ENCODE measurements at regions not wholly inside any gene's neighbourhood (a gene's known extent, or its start where the extent isn't known, plus 50 kb on each side); places are given as distances from the start of the nearest gene placed in this dataset.

DNA sequence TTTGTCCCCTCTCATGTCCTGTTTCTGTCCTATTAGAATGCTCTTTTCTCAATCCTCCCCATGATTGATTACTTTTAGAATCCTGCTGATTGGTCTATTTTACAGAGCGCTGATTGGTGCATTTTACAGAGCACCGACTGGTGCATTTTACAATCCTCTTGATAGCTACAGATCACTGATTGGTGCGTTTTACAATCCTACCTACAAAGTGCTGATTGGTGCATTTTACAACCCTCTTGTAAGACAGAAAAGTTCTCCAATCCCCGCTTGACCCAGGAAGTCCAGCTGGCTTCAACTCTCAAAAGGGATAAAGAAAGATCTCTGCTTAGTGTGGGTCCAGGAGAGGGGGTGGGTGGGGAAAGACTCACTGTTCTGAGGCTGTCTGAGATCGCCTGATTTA is 71.3 kb downstream of the DHRS2 start:
- no peak for DNase-seq (ENCODE audit: extremely low spot score)
- CTCF ChIA-PET = interaction anchor here (1.8 kb wide), 1 partner anchor 75 kb away, joined by 5 read pairs; no protein-coding TSS in a partner anchor
- TF ChIP-seq, protein P1, sequence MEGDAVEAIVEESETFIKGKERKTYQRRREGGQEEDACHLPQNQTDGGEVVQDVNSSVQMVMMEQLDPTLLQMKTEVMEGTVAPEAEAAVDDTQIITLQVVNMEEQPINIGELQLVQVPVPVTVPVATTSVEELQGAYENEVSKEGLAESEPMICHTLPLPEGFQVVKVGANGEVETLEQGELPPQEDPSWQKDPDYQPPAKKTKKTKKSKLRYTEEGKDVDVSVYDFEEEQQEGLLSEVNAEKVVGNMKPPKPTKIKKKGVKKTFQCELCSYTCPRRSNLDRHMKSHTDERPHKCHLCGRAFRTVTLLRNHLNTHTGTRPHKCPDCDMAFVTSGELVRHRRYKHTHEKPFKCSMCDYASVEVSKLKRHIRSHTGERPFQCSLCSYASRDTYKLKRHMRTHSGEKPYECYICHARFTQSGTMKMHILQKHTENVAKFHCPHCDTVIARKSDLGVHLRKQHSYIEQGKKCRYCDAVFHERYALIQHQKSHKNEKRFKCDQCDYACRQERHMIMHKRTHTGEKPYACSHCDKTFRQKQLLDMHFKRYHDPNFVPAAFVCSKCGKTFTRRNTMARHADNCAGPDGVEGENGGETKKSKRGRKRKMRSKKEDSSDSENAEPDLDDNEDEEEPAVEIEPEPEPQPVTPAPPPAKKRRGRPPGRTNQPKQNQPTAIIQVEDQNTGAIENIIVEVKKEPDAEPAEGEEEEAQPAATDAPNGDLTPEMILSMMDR (IDR thresholded peaks at IDR 0.05; ENCODE audit: control extremely low read depth, extremely low read depth, low read depth, missing control alignments) = no peak
- POLR2A ChIA-PET = no interaction called here

GRCh38 chr14:23708343-23708742 is 72.2 kb downstream of the DHRS2 start:
- no peak for DNase-seq (ENCODE audit: extremely low spot score)
- ChIA-PET POLR2A (no interaction called here), CTCF (interaction anchor here (1.8 kb wide), 1 partner anchor 76 kb away, joined by 5 read pairs; no protein-coding TSS in a partner anchor)
- TF ChIP-seq, protein P1 (IDR thresholded peaks at IDR 0.05; ENCODE audit: control extremely low read depth, extremely low read depth, low read depth, missing control alignments) = no peak

DNA sequence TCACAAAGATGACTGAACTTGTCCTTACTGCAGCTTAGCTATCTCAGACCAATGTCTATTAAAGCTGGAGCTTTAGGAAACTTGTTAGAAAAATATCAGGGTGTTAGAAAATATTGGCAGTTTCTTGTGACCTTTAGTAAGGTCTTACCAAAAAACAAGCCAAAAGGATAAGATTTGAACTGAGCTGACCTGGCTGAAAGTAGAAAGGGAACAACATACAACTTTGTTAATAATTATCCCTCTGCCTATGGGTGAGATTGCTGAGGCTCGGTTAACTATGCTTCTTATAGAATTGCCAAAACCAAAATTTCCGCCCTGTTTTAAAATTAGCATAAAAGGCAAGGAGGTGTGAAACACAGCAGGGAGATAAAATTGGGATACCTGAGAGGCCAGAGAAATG is 73.8 kb downstream of the DHRS2 start:
- TF ChIP-seq, protein P1 (IDR thresholded peaks at IDR 0.05; ENCODE audit: control extremely low read depth, extremely low read depth, low read depth, missing control alignments) = no peak
- DNase-seq (ENCODE audit: extremely low spot score) = no peak
- ChIA-PET CTCF (no interaction called here), POLR2A (no interaction called here)

DNA sequence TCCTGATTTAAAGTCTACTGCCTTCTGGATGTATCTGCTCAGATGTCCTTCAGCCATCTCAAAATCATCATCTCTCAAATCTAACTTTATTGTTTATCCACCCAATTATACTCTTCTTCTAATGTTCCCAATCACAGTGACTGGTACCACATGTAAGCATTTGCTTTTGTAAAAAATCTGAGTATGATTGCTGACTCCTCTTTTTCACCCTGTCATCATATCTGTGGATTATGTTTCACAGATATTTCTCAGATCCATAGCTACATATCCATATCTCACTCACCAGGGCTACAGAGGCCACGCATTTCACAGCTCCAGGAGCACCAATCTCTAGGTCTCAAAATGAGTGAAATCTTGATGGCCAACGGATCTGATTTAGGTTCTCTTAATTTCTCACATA is 76.1 kb downstream of the DHRS2 start:
- TF ChIP-seq, protein P1 (IDR thresholded peaks at IDR 0.05; ENCODE audit: control extremely low read depth, extremely low read depth, low read depth, missing control alignments) = no peak
- CTCF ChIA-PET = interaction anchor here (1.8 kb wide), 1 partner anchor 9 kb away, joined by 6 read pairs; no protein-coding TSS in a partner anchor
- POLR2A ChIA-PET = no interaction called here

DNA sequence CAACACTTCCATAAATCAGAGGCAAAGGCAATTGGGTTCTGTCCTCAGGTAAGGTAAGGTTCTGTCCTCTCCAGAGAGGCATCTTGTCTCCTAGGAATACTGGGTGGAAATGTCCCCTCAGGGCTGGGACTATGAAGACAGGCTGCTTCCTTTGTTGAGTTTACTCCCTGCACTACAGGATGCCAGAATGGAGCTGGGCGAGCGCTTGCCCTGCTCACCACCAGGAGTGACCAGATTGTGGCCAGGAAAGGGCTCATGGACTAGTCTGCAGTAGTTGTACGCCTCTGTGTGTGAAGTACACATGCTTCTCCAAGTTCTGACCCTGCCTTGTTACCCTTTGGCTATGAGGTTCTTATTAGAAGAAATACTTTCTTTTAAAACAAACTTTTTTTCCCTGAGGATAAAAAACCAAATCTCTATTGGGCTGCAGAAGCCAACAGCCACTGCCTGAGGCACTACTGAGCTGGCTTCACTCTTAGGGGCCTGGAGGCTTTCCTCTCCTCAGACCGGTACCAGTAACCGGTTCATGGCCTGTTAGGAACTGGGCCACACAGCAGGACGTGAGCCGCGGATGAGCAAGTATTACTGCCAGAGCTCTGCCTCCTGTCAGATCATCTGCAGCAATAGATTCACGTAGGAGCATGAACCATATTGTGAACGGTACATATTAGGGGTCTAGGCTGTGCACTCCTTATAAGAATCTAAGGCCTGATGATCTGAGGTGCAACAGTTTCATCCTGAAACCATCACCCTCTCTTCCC is 83.2 kb downstream of the DHRS2 start:
- DNase-seq (ENCODE audit: extremely low spot score) = no peak
- TF ChIP-seq, protein P1 (IDR thresholded peaks at IDR 0.05; ENCODE audit: control extremely low read depth, extremely low read depth, low read depth, missing control alignments) = no peak
- ChIA-PET POLR2A (no interaction called here), CTCF (no interaction called here)

More for the DNA sequence above, 76.1 kb downstream of the DHRS2 start:
- no peak for DNase-seq (ENCODE audit: extremely low spot score)

DNA sequence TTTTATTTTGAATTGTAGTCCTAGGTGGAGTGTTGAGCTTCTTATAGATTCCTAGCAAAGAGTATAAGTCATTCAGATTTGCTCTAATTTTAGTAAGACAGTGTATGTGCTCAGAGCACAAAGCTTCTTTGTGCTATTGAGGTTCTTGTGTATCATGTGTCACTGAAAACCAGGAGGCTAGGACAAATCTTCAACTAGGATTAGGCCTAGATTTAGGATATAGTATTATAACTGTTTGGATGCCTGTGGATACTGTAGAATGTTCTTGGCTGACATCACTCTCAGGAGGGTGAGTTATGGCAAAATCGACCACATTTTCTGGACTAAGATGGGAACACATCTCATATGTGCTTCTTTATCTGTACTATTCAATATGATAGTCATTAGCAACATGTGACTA is 86.5 kb downstream of the DHRS2 start:
- DNase-seq (ENCODE audit: extremely low spot score) = no peak
- TF ChIP-seq, protein P1 (IDR thresholded peaks at IDR 0.05; ENCODE audit: control extremely low read depth, extremely low read depth, low read depth, missing control alignments) = no peak
- ChIA-PET CTCF (no interaction called here), POLR2A (no interaction called here)

Measured in GM10248 (cell line).